ENCODE measurements at regions not wholly inside any gene's neighbourhood (a gene's known extent, or its start where the extent isn't known, plus 50 kb on each side); places are given as distances from the start of the nearest gene placed in this dataset.
A peak's percentile ranks its signal among the peaks of the same experiment; 100 is the strongest.
"Not testable (repeated sequence)": the region's sequence is repeated elsewhere in the genome, so short reads cannot be mapped to it uniquely, and the experiment has no call there.

- no peak for TF ChIP-seq POLR2A (IDR thresholded peaks at IDR 0.05)
- TF ChIP-seq CTCF (IDR thresholded peaks at IDR 0.05): no peak
- Histone ChIP-seq H3K36me3 (no peaks in the 10 kb centered on the region), H3K27me3 (no peaks in the 10 kb centered on the region), H3K27ac (no peak overlapping the region), H3K4me3 (no peak overlapping the region), H3K4me1 (no peaks in the 10 kb centered on the region), H3K9me3 (no peaks in the 10 kb centered on the region)
- DNase-seq (no peak), ATAC-seq (no peak)
- intact Hi-C loops (cut with DNase I): no loop called here
- WGBS (ENCODE audit: insufficient coverage, low coverage, low lambda C conversion rate, missing lambda C conversion rate): no CpG with 5 or more reads among the region's 3 CpGs
These were observed 1100.0 kb upstream of the AMELY start for GRCh38 chrY:8011515-8011914.

- intact Hi-C loops (cut with DNase I): no loop called here
- ATAC-seq (no peak), DNase-seq (no peak)
- Histone ChIP-seq H3K4me3 (no peak overlapping the region), H3K27ac (no peak overlapping the region), H3K4me1 (no peaks in the 10 kb centered on the region), H3K36me3 (no peaks in the 10 kb centered on the region), H3K9me3 (no peaks in the 10 kb centered on the region), H3K27me3 (no peaks in the 10 kb centered on the region)
- WGBS (ENCODE audit: insufficient coverage, low coverage, low lambda C conversion rate, missing lambda C conversion rate): no CpG with 5 or more reads among the region's 3 CpGs
- no peak for TF ChIP-seq CTCF (IDR thresholded peaks at IDR 0.05)
- TF ChIP-seq POLR2A (IDR thresholded peaks at IDR 0.05): no peak
These were observed 1092.6 kb upstream of the AMELY start for GRCh38 chrY:8004196-8004595.

GRCh38 chrY:7996726-7997125 is 1085.2 kb upstream of the AMELY start:
- WGBS (ENCODE audit: insufficient coverage, low coverage, low lambda C conversion rate, missing lambda C conversion rate): no CpG with 5 or more reads among the region's 2 CpGs
- ATAC-seq (no peak), DNase-seq (no peak)
- Histone ChIP-seq H3K36me3 (no peaks in the 10 kb centered on the region), H3K9me3 (no peaks in the 10 kb centered on the region), H3K4me1 (no peaks in the 10 kb centered on the region), H3K27me3 (no peaks in the 10 kb centered on the region), H3K27ac (no peak overlapping the region), H3K4me3 (no peak overlapping the region)
- TF ChIP-seq CTCF (IDR thresholded peaks at IDR 0.05) (no peak), POLR2A (IDR thresholded peaks at IDR 0.05) (no peak)
- intact Hi-C loops (cut with DNase I): no loop called here

- H3K27ac ChIP-seq; H3K36me3 ChIP-seq; H3K4me1 ChIP-seq; H3K4me3 ChIP-seq; DNase-seq; H3K9me3 ChIP-seq; H3K27me3 ChIP-seq; intact Hi-C loops (cut with DNase I); ATAC-seq: not testable (repeated sequence)
- no CpG with 5 or more reads among the region's 2 CpGs for WGBS (ENCODE audit: insufficient coverage, low coverage, low lambda C conversion rate, missing lambda C conversion rate)
These were observed 1083.2 kb upstream of the AMELY start for GRCh38 chrY:7994781-7995180.

GRCh38 chrY:7979770-7980169 is 1068.2 kb upstream of the AMELY start:
- no peak for DNase-seq
- no CpG with 5 or more reads among the region's 1 CpG for WGBS (ENCODE audit: insufficient coverage, low coverage, low lambda C conversion rate, missing lambda C conversion rate)

More at GRCh38 chrY:7979770-7980169, 1068.2 kb upstream of the AMELY start:
- intact Hi-C loops (cut with DNase I): no loop called here
- H3K36me3 ChIP-seq: no peaks in the 10 kb centered on the region
- H3K4me3 ChIP-seq: no peak overlapping the region
- H3K9me3 ChIP-seq: no peaks in the 10 kb centered on the region
- peak in 1 of 4 donors; percentile 61 for ATAC-seq
- TF ChIP-seq POLR2A (IDR thresholded peaks at IDR 0.05): no peak
- no peak for TF ChIP-seq CTCF (IDR thresholded peaks at IDR 0.05)
- no peaks in the 10 kb centered on the region for H3K4me1 ChIP-seq
- no peak overlapping the region for H3K27ac ChIP-seq
- no peaks in the 10 kb centered on the region for H3K27me3 ChIP-seq
